Parathyroid adenoma (tissue), 2 donors: ENCODE measurements at regions not wholly inside any gene's neighbourhood (a gene's known extent, or its start where the extent isn't known, plus 50 kb on each side); places are given as distances from the start of the nearest gene placed in this dataset.

Experiments
- H2AFZ ChIP-seq: fragments of 300-600 bp; sonication (generic); one replicate; pipeline ENCODE4 v1.7.0; 2017; ENCODE audit warnings: antibody characterized with exemption, mild to moderate bottlenecking
- H3K27ac ChIP-seq: fragments of 300-600 bp; sonication (generic); one replicate; pipeline ENCODE4 v1.7.0; 2017
- H3K27me3 ChIP-seq: fragments of 300-600 bp; sonication (generic); one replicate; pipeline ENCODE4 v1.7.0; 2017; ENCODE audit warnings: low read length; ENCODE audit not compliant: control insufficient read depth, insufficient read depth
- H3K36me3 ChIP-seq: fragments of 300-600 bp; sonication (generic); one replicate; pipeline ENCODE4 v1.7.0; 2017; ENCODE audit warnings: low read length; ENCODE audit not compliant: control insufficient read depth, insufficient read depth
- H3K4me1 ChIP-seq: fragments of 300-600 bp; sonication (generic); one replicate; pipeline ENCODE4 v1.7.0; 2017; ENCODE audit warnings: control low read depth
- H3K4me2 ChIP-seq: fragments of 300-600 bp; sonication (generic); one replicate; pipeline ENCODE4 v1.7.0; 2017; ENCODE audit warnings: low read length
- H3K4me3 ChIP-seq: fragments of 300-600 bp; sonication (generic); one replicate; pipeline ENCODE4 v1.7.0; 2017; ENCODE audit warnings: low read depth, low read length
- H3K79me2 ChIP-seq: fragments of 300-600 bp; sonication (generic); one replicate; pipeline ENCODE4 v1.7.0; 2017; ENCODE audit warnings: control low read depth
- H3K9ac ChIP-seq: fragments of 300-600 bp; sonication (generic); one replicate; pipeline ENCODE4 v1.7.0; 2017; ENCODE audit warnings: mild to moderate bottlenecking
- H3K9me3 ChIP-seq: fragments of 300-600 bp; sonication (generic); one replicate; pipeline ENCODE4 v1.7.0; 2017; ENCODE audit warnings: low read length; ENCODE audit not compliant: control insufficient read depth
- TF ChIP-seq, protein P1 (sequence below): fragments of 300-600 bp; sonication (generic); IDR thresholded peaks from one replicate; pipeline ENCODE4 v1.7.0; 2017; ENCODE audit warnings: antibody characterized with exemption, mild to moderate bottlenecking
- donor health status: primary hyperparathyroidism.

DNA sequence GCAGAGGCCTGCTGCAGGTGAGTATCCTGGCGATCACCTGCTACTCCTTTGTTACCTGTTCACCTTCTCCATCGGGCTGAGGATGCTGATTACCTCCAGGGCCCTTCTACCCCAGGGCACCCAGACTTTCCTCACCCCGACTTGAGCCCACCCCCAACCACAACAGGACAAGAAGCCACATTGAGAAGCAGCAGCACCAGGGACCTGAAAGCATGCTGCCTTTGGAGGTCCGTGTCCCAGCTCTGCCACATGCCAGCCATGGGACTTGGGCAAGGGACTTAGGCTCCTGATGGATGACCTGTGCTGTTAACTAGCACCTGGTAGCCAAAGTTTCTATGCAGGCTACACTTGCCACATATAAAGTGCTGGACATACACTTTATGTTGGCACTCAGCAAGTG is 89.7 kb downstream of the CPZ start:
- Histone ChIP-seq H3K27ac (no peak overlapping the region), H3K4me1 (no peaks in the 10 kb centered on the region), H3K4me3 (no peak overlapping the region), H3K36me3 (no peaks in the 10 kb centered on the region), H3K9me3 (no peaks in the 10 kb centered on the region), H3K4me2 (no peak overlapping the region), H3K79me2 (no peaks in the 10 kb centered on the region), H2AFZ (no peak overlapping the region), H3K9ac (no peak overlapping the region), H3K27me3 (no peaks in the 10 kb centered on the region)
- TF ChIP-seq, protein P1, sequence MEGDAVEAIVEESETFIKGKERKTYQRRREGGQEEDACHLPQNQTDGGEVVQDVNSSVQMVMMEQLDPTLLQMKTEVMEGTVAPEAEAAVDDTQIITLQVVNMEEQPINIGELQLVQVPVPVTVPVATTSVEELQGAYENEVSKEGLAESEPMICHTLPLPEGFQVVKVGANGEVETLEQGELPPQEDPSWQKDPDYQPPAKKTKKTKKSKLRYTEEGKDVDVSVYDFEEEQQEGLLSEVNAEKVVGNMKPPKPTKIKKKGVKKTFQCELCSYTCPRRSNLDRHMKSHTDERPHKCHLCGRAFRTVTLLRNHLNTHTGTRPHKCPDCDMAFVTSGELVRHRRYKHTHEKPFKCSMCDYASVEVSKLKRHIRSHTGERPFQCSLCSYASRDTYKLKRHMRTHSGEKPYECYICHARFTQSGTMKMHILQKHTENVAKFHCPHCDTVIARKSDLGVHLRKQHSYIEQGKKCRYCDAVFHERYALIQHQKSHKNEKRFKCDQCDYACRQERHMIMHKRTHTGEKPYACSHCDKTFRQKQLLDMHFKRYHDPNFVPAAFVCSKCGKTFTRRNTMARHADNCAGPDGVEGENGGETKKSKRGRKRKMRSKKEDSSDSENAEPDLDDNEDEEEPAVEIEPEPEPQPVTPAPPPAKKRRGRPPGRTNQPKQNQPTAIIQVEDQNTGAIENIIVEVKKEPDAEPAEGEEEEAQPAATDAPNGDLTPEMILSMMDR = no peak

DNA sequence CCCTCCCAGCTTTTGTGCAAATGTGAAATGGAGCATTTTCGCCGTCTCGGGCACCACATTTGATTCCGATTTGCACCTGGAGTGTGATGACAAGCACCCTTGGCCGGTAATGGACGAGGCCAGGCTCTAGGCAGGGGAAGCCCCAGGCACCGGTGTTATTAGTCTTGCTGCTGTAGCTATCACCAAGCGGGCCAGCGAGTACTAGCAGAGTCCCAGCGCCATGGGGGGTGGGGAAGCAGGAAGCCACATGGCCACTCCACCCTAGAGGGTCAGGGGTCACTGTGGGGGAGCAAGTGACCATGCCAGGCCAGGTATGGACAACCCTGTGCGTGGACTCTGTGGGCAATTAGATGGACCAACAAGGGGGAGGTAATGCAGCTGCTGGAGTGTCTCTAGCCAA is 88.8 kb downstream of the CPZ start:
- H3K9me3 ChIP-seq = no peaks in the 10 kb centered on the region
- H3K27me3 ChIP-seq = no peaks in the 10 kb centered on the region
- H3K4me1 ChIP-seq = no peaks in the 10 kb centered on the region
- H3K4me2 ChIP-seq = no peak overlapping the region
- TF ChIP-seq, protein P1 = no peak
- H3K27ac ChIP-seq = no peak overlapping the region
- H3K9ac ChIP-seq = no peak overlapping the region
- H3K4me3 ChIP-seq = no peak overlapping the region
- H3K36me3 ChIP-seq = no peaks in the 10 kb centered on the region
- H3K79me2 ChIP-seq = no peaks in the 10 kb centered on the region
- no peak overlapping the region for H2AFZ ChIP-seq

DNA sequence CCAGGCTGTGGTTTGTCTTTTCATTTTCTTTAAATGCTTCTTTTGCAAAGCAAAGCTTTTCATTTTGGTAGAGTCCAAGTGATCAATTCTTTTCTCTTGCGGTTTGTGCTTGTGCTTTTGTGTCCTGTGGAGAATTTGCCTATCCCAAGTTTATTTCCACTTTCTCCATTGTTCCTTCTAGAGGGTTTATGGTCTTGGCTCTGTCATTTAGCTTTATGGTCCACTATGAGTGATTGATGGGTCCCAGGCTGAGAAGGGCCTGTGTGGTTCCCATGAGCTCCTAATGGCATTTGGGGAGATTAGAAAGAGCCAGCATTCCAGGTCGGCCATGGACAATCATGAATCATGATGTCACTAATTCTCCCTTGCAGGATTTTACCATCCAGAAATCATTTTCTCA is 86.5 kb downstream of the CPZ start:
- H2AFZ ChIP-seq = no peak overlapping the region
- H3K4me3 ChIP-seq = no peak overlapping the region
- H3K4me2 ChIP-seq = no peak overlapping the region
- H3K9ac ChIP-seq = no peak overlapping the region
- no peaks in the 10 kb centered on the region for H3K79me2 ChIP-seq
- TF ChIP-seq, protein P1 = no peak
- H3K9me3 ChIP-seq = no peaks in the 10 kb centered on the region
- H3K36me3 ChIP-seq = no peaks in the 10 kb centered on the region
- no peaks in the 10 kb centered on the region for H3K4me1 ChIP-seq
- no peaks in the 10 kb centered on the region for H3K27me3 ChIP-seq
- no peak overlapping the region for H3K27ac ChIP-seq

DNA sequence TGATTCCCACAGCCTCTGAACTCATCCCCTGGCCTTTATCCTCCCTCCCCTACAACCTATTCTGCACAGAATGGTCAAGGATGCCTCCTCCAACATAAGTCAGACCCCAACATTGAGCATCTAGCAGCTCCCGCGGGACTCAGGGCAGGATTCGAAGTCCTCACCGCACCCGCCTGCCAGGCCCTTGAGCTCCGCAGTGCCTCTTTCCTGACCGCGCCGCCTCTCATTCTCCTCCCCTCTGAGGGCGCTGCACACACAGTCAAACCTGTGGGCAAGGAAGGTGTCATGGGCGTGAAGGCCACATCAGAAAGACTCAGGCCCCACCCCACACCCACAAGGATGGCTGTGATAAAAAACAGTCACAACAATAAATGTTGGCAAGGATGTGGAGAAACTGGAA is 84.1 kb downstream of the CPZ start:
- H3K9ac ChIP-seq = no peak overlapping the region
- no peaks in the 10 kb centered on the region for H3K79me2 ChIP-seq
- H2AFZ ChIP-seq = no peak overlapping the region
- H3K27me3 ChIP-seq = no peaks in the 10 kb centered on the region
- TF ChIP-seq, protein P1 = no peak
- no peak overlapping the region for H3K4me2 ChIP-seq
- H3K9me3 ChIP-seq = no peaks in the 10 kb centered on the region
- no peak overlapping the region for H3K4me3 ChIP-seq
- H3K36me3 ChIP-seq = no peaks in the 10 kb centered on the region
- H3K27ac ChIP-seq = no peak overlapping the region
- H3K4me1 ChIP-seq = no peaks in the 10 kb centered on the region

DNA sequence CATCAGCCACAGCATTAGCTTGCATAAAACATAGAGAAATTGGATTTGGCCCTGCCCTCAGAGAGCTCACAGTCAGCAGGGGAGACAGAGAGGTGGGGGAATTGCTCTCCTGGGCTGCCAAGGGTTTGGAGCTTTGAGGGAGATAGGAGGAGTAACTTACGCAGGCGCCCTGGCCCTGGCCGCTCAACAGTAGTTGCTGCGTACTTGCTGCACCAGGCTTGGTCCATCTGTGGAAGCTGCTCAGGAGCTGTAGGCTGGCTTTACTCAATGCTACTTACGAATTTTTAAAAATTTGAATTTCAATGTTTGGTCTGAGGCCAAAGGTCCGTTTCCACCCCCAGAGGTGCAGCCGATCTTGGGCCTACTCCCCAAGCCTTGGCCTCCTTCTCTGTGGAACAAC is 83.3 kb downstream of the CPZ start:
- H3K36me3 ChIP-seq = no peaks in the 10 kb centered on the region
- H3K27ac ChIP-seq = no peak overlapping the region
- H3K4me1 ChIP-seq = no peaks in the 10 kb centered on the region
- no peaks in the 10 kb centered on the region for H3K27me3 ChIP-seq
- TF ChIP-seq, protein P1 = no peak
- no peak overlapping the region for H3K4me3 ChIP-seq
- H3K4me2 ChIP-seq = no peak overlapping the region
- H3K9me3 ChIP-seq = no peaks in the 10 kb centered on the region
- H3K9ac ChIP-seq = no peak overlapping the region
- no peak overlapping the region for H2AFZ ChIP-seq
- no peaks in the 10 kb centered on the region for H3K79me2 ChIP-seq
